Astrocyte of the cerebellum (primary cell): ENCODE measurements at regions not wholly inside any gene's neighbourhood (a gene's known extent, or its start where the extent isn't known, plus 50 kb on each side); places are given as distances from the start of the nearest gene placed in this dataset.

Experiments
- DNase-seq: peaks from one replicate; pipeline ENCODE4 v3.0.0-alpha.2; 2011; ENCODE audit warnings: low read depth
- H3K4me3 ChIP-seq: 2 replicates; pipeline ENCODE4 v1.5.1; 2011; ENCODE audit warnings: mild to moderate bottlenecking, low read depth, low read length, moderate library complexity
- in situ Hi-C: cut with HindIII; loops from 2 replicates; pipeline ENCODE4 v1.10.0; 2017; ENCODE audit warnings: low sequenced_read_pairs
- TF ChIP-seq, protein P1 (sequence below): IDR thresholded peaks from 2 replicates; pipeline ENCODE4 v1.5.1; 2012; ENCODE audit warnings: low read length, low read depth, moderate library complexity, mild to moderate bottlenecking; ENCODE audit errors: missing control alignments

DNA sequence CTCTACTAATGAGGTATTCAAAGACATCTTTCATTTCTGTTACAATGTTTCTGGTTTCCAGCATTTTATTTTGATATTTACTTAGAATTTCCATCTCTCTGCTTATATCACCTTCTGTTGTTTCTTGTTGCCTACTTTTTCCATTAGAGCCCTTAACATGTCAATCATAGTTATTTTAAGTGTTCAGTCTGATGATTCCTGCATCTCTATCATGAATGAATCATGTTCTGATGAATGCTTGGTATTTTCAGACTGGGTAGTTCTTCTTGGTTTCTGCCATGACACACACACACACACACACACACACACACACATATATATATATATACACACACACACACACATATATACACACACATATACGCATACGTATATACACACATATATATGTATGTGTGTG, 486.4 kb upstream of the ISX start:
- TF ChIP-seq, protein P1, sequence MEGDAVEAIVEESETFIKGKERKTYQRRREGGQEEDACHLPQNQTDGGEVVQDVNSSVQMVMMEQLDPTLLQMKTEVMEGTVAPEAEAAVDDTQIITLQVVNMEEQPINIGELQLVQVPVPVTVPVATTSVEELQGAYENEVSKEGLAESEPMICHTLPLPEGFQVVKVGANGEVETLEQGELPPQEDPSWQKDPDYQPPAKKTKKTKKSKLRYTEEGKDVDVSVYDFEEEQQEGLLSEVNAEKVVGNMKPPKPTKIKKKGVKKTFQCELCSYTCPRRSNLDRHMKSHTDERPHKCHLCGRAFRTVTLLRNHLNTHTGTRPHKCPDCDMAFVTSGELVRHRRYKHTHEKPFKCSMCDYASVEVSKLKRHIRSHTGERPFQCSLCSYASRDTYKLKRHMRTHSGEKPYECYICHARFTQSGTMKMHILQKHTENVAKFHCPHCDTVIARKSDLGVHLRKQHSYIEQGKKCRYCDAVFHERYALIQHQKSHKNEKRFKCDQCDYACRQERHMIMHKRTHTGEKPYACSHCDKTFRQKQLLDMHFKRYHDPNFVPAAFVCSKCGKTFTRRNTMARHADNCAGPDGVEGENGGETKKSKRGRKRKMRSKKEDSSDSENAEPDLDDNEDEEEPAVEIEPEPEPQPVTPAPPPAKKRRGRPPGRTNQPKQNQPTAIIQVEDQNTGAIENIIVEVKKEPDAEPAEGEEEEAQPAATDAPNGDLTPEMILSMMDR, result no peak
- in situ Hi-C loops, result no loop called here
- DNase-seq, result no peak

DNA sequence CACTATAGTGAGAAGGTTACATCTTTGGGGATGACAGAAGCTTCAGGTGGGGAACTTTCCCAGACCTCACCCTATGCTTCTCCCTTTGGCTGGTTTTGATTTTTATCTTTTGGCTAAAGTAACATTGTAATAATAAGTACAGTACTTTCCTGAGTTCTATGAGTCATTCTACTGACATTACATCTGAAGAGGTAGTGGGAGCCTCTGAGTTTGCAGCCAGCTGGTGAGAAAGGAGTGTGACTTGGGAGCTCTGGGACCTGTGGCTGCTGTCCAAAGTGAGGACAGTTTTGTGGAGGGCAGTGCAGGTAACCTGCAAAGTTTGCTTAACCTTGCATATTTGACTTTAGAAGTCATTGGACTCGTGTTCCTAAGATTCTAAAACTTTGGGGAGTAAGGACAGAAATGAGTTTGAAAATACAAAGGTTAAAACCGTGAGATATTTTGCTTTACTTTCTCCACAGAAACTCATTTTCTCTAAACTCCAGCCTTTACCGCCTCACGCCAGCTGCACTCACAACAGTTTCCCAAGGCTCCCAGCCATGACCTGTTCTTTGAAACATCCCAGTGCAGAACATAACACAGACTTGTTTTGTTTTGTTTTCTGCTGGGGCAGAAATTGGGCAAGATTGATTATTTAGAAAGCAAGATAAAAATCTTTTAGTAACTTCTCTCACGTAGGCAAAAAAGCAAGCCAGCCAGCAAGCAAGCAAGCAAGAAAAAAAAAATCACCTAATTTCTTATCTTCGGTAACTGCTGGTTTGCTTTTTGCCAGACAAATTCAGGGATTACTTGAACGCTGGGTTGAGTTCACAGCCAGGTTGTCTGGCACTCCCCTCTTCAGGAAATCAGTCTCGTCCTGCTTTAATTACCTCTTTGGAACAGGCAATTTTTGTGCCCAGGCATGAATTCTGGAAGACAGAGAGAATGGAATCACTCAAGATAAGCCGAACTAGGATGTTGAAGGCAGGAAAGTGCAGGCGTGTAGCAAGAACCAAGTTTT, 478.3 kb upstream of the ISX start:
- TF ChIP-seq, protein P1, result no peak
- H3K4me3 ChIP-seq, result no peak overlapping the region
- no peak for DNase-seq
- in situ Hi-C loops, result no loop called here

More for the DNA sequence above, 486.4 kb upstream of the ISX start:
- no peak overlapping the region for H3K4me3 ChIP-seq

DNA sequence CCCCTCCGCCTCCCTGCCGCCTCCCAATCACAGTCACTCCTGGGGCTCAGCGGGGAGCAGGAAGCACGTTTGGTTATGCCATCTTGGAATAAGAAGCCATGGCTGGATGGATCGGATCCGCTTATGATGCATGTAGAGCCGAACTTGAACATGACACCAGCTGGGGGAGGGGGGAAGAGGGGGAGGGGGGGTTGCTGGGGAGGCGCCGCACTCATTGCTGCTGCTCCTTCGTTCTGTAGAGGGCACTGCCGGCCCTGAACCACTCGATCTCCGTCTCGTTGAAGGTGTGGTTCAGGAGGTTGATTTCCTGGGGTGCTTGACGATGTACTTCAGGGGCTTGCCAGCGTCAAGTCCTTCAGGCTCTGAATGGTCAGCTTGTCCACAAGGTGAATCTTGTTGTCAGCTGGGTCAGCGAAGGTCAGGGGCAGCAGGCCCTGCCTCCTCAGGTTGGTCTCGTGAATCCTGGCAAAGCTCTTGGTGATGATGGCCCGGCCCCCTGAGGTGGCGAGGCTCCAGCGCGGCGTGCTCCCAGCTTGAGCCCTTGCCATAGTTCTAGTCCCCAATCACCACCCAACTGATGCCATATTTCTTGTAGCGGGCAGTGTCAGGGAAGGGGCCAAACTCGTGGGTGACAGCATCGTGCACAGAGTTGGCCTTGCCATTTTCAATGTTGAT, 476.9 kb upstream of the ISX start:
- no peak overlapping the region for H3K4me3 ChIP-seq
- no peak for DNase-seq
- in situ Hi-C loops, result no loop called here
- TF ChIP-seq, protein P1, result no peak

DNA sequence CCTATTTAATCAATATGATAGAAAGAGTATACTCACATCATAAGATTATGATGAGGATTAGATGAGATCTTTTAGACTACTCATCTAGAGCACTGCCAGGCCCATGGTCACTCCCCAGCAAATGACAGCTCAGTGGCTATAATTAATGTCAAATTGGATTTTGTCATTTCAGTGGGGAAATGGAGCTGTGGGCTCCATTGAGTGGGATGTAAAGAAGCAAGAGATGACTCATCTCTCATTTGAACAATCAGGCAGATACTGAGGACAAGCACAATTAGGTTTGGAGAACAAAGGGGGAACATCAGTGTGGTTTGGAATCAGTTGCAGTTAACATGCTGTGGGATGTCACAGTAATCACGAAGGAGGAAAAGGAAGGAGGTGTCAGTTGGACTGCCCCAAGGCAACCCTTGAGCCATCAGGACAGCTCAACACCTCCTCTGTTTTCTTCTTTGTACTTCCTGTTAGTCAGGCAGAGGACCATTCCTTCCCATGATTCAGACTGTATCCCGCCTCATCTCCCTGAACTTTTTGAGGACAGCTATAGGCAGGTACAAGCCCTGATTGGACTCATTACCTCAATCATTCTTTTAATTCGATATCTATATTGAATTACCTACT, 473.7 kb upstream of the ISX start:
- H3K4me3 ChIP-seq, result no peak overlapping the region
- DNase-seq, result no peak
- in situ Hi-C loops, result no loop called here
- TF ChIP-seq, protein P1, result no peak

GRCh38 chr22:34599567-34599966, 466.4 kb upstream of the ISX start:
- in situ Hi-C loops, result no loop called here
- TF ChIP-seq, protein P1, result no peak
- no peak overlapping the region for H3K4me3 ChIP-seq
- DNase-seq, result no peak

DNA sequence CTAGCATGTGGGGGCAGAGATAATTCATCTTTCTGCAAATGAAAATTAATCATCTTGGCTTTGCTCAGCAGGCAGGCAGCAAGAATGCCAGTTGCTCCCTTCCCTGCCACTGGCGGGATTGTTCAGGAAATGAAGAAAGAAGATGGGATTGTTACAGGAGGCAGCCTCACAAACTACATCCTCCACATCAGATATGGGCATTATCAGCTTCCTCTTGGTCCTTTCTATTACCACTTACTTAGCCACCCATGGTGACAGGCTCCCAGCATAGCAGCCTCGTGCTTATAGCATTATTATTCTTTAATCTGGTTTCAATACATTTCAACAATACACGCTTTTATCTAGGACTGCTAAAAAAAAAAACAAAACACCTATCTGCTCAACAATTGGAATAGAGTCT, 461.6 kb upstream of the ISX start:
- TF ChIP-seq, protein P1, result no peak
- DNase-seq, result no peak
- in situ Hi-C loops, result no loop called here
- no peak overlapping the region for H3K4me3 ChIP-seq
